LHCN-M2 (cell line): ENCODE measurements at regions not wholly inside any gene's neighbourhood (a gene's known extent, or its start where the extent isn't known, plus 50 kb on each side); places are given as distances from the start of the nearest gene placed in this dataset.

Experiments
- DNase-seq: peaks from one replicate; pipeline ENCODE4 v3.0.0-alpha.2; 2012; ENCODE audit warnings: low read depth

DNA sequence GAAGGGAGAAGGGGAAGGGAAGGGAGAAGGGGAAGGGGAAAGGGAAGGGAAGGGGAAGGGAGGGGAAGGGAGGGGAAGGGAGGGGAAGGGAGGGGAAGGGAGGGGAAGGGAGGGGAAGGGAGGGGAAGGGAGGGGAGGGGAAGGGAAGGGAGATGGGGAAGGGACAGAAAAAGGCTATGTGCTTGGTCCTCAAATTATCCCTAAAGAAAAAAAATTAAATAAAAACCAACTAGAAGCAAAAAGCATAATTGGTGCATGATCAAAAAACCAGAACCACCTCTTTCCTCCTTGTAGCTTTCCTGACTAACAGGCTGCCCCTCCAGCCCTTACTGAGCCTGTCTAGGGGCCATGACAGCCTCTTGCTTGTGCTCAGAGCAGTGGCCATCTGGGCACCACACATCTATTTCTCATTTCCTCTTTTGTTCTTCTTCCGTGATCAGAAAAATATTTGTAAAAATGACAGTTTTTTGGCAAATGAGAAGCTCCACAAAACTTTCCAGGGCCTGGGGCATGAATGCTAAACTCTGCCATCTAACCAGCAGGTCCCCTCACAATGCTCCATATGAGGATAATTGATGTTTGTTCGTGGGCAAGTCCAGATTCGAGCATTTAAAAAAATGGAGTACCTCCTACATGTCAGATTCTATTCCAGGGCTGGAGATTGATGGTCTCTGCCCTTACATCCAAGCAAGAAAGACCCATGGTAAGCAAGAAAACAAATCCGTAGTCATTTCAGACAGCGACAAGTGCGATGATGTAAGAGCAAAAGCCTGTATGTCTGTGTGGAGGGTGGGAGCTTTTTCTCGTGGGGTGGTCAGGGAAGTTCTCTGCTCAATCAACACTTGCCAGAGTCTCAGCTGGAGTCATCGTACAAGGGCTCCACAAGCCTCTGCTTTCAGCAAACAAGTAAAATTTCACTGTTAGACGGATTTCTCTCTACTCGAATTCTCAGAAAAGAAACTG lies 320.9 kb downstream of the WDR11 start:
- no peak for DNase-seq

DNA sequence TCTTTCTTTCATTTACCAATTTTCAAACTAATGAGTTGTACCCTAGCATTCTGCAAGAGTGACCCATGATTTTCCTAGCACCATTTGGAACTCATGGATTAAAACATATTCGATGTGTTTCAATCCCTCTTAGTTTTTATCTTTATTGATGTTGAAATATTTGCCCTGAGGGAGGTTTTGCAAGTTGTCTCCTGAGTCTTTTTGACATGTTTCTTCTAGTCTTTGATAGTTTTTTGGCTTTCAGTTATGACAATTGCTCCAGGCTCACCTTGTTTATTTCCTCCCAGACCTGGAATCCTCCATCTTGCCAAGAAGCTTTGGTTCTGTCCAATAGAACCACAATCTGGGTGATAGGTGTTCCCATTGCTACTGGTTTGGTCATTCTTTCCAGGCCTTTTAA lies 327.8 kb downstream of the WDR11 start:
- DNase-seq: no peak

DNA sequence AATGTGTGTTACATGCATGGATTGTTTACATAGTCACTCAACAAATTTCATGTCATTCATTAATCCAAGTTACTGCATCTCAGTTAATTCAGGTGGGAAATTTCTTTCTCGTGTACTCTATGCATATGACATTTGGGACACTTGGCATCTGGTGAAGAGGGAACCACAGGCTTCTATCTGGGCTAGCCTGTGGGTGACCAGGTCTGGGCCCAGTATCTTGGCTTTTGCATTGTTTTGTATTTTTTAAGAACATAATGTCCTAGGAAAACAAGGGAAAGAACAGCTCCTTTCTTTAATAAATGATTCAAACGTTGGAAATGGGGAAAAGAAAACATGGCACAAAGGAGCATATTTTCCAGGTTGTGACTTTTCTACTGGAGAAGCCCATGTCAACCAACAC lies 331.1 kb downstream of the WDR11 start:
- DNase-seq: no peak

DNA sequence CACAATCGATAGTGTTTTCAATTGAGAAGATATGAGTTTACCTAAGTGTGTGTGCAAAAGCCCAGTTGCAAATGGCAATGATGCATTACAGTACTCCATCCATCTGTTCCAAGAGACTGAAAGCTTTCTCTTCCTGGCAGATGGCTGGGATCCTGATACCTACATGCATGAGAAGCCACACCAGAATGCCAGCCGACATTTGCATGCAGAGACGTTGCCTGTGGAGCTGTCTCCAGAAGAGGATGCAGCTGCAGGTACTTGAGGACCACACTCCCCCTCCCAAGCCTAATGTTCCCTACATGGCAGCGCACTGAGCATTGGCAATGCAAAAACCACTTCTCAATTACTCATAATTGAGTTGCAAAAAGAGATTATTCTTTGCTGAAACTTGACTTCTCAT lies 332.1 kb downstream of the WDR11 start:
- DNase-seq: no peak

DNA sequence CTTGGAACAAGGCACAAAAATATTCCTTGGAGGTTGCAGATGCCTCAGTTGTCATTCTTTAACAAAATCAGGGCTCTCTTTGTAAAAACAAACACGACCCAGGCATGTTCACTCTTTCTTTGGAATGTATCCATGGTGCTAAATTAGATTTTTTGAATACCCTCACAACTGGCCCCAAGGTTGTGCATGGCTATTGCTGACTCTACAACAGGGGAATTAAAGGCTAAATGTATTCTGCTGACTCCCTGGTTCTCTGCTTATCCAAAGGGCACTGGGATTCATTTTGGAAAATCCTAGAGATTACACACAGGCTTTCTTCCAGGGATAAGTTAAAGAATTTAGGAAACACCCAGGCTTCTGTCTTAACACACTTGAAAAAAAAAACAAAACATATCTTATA lies 332.5 kb downstream of the WDR11 start:
- no peak for DNase-seq

DNA sequence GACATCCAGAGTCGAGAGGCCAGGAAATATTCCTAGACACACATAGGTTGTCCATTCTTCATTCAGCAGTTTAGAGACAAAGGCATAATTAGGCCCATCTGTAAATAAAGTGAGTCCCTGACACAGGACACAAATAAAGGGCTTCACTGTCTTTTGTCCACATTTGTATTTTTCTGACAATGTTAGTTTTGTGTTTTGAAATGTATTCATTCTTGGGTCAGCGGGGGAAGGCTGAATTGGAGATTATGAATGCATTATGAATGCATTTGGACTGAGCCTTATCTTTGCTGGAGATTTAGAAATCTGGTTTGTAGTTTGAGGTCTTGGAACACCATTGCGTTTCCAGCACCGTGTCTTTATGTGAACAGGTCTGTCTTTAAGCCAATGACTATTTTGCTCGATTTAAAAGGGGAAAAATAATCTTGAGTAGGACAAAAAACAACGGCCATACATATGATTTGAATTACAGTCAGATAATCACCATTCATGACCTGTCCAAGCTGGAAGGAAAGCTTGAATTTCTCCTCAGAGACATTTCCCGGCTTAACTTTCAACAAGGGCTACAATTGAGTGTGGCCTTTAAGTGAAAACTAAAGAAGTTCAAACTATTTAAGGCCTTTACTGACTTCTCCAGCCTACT lies 334.8 kb downstream of the WDR11 start:
- no peak for DNase-seq

DNA sequence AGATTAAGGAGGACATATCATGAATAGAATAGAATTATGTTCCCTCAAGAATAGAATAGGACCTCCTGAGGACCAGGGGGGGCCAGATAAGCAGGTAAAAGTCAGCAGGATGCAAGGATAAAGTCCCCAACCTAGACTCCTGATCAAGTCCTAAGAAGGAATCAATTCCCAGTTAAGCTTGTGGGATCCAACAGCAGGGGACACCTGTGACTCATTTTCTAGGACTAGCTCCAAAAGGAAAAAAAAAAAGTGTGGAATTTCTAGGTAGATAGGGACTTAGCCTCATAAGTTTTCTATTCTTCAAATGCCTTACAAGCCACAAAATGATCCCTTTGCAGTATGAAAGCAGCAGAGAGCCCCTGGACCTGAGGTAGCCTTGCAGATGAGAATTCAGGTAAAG lies 336.2 kb downstream of the WDR11 start:
- no peak for DNase-seq

DNA sequence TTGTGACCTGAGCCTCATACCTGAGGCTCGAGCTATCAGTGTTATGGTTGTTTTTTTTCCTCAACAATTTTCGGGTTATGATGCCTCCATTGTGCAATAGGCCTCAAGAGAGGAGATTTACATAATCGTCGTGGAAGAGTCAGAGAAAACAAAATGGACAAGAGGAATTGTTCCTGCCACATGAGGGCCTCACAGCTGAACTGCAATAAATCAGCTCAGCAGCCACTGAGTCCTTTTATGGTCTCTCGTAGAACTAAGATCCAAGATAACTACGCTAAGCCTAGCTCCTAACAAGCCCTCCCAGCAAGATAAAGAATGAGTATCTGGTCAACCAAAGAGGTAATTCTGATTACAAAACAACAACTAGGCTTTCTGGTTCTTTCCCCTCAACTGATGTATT lies 336.8 kb downstream of the WDR11 start:
- peak; percentile 23 for DNase-seq

DNA sequence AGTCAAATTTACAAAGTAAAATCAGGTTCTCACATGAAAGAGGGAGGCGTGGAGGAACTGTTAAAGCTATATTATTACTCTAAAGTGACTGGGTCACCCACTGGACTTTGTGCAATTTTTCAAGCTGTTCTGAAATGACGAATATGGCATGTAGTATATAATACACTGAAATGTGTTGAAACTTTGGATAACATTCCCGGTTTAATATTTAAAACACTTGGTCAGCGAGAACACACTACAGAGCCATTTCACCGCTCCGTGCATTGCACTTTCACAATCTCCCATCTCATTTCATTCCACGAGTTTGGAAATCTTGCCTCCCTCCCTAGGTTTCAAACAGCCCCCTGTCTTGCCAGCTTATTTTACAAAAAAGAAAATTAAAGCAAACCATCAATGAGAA lies 337.9 kb downstream of the WDR11 start:
- DNase-seq: no peak

DNA sequence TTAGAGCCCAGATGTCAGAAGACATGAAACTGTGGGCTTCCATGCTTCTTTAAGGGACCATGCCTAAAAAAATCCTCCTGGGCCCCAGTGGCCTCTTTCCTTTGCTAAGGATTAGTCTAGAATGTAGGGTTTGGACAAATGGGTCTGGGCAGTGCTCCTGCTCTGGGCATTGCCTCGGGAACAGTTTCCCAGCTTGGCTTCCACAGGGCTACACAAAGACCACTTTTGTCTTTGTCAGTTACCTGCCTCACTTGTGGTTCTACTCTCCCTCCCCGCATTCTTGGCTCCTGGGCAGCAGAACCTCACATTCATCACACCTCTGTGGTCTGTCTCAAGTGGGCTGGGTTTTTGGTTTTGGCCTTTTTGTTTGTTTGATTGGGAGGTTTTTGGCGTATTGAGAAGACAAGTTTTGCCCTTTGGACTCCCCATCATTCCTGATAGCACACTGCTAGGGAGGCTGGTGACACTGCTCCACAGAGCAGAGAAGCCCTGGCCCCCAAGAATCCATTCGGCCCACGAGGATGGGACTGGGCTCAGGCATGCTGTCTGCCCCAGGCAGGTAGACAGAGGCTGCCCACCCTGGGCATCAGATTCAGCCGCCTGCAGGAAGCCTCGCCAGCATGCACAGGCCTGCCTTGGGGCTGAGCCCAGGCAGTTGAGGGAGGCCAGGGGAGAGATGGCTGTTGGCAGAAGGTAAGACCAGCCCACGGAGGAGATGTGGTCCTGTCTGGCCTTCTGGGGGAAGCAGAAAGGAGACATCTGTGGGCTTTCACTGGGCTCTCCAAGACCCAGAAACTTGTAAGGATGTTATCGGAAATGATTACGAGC lies 343.7 kb downstream of the WDR11 start:
- DNase-seq: no peak

DNA sequence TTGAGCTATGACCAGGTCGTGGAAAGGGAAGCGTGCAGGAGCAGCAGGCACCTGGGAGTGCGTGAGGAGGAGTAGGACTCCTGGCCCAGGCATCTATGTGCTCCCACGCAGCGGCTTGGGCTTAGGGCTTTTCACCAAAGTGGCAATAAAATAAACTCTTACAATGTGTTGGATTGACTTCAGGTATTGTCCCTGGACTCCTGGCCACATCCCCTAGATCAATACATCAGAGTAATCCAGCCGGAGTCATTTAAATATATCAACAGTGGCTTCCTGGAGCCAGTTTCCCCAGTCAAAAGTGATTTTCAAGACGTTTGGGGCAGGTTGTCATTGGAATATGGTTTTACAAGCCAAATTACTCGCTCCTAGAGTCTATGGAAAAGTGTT lies 344.4 kb downstream of the WDR11 start:
- DNase-seq: no peak

DNA sequence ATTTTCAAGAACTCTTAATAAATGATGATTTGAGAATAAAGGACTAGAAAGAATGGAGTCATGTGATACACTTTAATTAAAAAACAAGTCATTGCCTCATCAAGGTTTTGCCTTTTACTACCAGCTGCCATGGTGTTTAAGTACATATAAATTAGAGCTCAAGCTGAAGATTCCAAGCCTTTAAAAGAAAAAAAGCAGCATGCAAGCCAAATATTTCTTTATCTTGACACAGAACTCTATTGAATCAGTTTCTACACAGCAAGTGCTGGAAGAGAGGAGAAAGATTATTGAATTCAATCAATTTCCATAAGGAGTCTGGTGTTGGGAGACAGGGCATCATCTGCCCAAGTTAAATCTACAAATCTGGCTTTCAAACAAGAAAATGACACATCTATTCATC lies 347.9 kb downstream of the WDR11 start:
- no peak for DNase-seq

DNA sequence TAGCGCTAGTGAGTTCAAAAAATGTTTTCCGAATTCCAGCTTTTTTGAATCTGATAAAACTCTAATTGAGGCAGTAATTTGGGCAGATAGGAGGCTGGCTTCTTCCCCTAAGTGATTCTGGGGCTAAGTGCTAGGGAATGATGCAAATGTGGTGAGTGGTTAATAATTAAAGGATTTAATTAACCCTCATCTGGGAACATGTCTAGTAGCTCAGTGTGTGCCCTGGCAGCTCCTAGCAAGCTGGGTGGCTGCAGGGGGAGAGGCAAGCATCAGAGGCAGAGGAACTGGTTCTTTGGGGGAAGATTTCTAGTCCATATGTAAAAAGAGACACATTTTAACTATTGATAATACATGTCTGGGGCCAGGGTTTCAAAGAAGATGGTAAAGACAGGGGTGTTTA lies 354.5 kb downstream of the WDR11 start:
- DNase-seq: no peak

DNA sequence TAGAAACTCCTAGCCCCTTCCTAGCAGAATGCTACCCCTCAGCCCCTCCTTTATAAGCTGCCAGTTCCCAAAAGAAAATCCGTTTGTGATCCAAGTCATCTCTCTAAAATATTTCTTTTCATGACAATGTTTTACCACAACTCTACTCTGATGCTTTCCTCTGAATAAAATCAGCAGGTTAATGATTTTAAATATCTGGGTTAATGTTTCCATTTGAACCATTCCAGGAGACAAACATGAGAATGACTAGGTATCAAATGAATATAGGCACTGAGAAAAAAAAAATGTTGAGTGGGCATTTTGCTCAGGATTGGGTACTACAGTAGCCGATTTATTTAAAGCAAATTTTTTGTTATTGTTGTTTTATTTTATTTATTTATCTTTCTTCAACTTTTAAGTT lies 360.3 kb downstream of the WDR11 start:
- DNase-seq: no peak

DNA sequence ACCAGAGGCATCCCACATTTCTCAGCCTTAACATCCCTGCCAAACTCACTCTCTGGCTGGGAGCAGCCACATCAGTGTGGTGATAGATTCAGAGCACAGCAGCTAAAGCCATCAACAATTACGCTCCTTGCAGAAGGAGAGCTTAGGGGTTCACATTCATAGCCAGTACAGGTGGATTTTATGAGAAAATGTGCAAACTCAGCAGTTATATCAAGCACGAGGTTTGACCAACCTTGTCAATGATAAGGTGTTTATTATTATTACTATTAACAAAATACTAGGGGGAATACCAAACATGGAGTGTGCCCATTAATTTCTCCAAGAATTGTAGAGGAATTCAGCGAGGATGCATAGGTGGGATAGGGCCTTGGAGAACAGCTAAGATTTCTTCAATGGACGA lies 362.3 kb downstream of the WDR11 start:
- DNase-seq: no peak

DNA sequence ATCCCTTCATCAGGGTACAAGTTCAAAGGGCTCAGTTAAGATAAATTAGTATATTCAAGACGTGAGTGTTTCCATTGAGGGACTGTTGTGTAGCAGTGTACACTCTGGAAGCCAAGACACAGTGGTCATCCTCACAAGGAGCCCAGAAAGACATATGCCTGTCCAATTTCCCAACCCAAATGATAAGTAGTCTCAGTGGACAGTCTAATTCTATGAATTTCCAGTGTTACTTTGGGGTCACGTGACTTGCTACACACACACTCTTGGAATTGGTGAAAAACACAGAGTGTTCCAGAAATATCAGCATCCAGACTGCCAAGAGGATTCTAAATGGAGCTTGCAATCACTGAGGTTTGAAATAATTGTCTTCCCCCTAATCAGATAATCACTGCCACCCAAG lies 365.1 kb downstream of the WDR11 start:
- DNase-seq: no peak

DNA sequence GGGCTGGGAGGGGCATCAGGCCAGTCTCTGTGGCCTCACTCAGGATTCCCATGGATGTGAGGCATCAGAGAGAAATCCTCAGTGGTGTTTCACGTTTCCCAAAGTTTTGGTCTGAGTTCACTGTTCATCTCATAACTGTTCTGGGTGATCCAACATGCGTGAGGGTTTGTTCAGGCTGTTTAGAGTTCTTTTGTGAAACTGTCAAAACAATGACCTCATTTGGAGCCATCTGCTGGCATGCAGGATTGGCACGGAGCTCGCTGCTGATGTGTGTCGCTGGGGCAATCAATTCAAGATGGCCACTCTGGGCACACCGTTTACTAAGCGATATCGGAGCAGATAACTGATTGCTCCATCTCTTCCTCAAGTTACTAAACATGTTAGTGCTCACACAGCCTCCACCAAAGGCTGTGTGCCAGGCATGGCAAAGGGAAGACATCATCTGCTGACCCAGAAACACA lies 365.6 kb downstream of the WDR11 start:
- peak; percentile 60 for DNase-seq

DNA sequence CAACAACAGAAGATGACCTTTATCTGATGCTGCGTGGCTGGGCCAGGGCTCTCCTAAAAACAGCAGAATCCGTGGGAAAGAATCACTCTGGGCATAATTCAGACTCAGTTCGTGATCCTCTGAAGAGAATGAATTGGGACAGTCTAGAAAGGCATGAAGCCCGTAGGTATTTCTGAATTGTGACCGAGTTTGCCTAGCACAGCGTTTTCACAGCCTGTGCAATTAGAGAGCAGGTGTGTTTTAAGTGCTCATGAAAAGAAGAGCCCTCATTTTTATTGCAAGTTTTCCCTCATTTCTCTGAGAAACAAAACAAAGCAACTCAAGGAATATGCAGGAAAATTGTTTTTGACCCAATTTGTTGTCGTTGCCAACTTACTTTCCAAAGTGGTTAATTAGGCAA lies 366.2 kb downstream of the WDR11 start:
- no peak for DNase-seq

DNA sequence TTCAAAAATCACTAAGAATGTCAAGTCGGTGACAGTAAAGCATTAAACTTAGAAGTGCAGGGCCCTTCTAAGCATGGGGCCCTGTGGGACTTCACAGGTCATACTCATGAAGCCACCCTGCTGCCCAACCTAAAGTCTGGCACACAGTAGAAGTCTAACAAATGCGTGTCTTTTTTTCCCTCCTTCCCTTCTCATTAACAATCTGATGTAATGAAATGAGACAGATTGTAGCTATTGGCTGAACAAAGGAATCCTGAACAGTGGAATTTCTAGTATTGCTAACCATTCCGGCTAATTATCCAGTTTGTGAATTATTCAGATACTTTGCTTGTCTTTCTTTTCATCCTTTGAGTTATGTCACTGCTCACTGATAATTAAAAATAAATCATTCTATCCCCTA lies 369.9 kb downstream of the WDR11 start:
- DNase-seq: no peak

DNA sequence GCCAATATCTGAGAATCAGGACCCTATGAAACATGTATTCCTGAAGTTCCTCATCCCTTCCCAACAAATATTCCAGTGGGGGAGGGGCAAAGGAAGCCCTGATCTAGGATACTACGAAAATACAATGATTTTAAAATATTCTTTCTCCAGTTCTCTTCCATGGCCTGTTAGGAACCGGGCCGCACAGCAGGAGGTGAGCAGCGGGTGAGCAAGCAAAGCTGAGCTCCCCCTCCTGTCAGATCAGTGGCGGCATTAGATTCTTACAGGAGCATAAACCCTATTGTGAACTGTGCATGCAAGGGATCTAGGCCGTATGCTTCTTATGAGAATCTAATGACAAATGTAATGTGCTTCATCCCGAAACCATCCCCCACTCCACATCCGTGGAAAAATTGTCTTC lies 370.8 kb downstream of the WDR11 start:
- no peak for DNase-seq

DNA sequence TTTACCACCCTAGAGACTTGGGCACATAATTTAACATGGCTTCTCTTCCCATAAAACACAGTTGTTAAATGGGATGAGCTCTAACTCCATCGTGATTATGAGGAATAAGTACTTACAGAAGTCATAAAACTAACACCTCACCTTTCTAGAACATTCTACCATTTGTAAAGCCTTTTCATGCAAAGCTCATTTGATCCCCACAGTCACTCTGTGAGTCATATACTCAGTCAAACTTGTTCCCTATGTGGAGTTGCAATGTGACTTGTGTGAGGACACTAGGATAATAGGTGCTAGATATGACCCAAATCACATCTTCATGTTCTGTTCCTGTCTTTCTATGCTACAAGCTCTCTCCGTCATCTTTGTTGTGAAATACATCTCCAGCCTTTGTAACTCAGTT lies 371.7 kb downstream of the WDR11 start:
- no peak for DNase-seq

DNA sequence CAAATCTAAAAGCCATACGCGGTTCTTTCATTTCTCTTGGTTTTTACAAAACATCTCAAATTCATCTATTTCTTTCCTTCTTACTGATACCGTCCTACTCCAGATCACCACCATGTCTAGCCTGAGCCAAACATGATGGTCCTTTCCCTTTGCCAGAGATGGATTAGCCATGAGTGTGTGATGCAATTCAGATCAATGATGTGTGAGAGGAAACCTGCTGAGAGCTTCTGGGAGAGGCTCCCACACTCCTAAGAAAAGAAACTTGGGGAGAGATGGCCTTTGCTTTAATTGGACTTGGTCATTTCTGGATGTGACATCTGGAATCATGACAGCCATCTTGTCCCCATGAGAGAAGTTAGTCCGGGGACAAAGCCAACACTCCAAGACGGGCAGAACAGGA lies 367.2 kb downstream of the FGFR2 start:
- DNase-seq: no peak
